OCI-LY3 (cell line): ENCODE measurements at regions not wholly inside any gene's neighbourhood (a gene's known extent, or its start where the extent isn't known, plus 50 kb on each side); places are given as distances from the start of the nearest gene placed in this dataset.

ENCODE experiments used
- EZH2phosphoT487 ChIP-seq: fragments of 200-600 bp; shearing (Covaris generic); IDR thresholded peaks from 2 replicates; pipeline ENCODE4 v1.6.1; 2018; ENCODE audit warnings: antibody characterized with exemption, mixed run types, low read depth
- TF ChIP-seq, protein P1 (sequence below): fragments of 200-600, 300-600 bp; sonication (generic); IDR thresholded peaks from 2 replicates; pipeline ENCODE4 v1.5.1; 2014; ENCODE audit warnings: antibody characterized with exemption, low read length, low read depth

GRCh38 chr3:16663854-16664712 is 58.9 kb upstream of the DAZL start:
- TF ChIP-seq, protein P1, sequence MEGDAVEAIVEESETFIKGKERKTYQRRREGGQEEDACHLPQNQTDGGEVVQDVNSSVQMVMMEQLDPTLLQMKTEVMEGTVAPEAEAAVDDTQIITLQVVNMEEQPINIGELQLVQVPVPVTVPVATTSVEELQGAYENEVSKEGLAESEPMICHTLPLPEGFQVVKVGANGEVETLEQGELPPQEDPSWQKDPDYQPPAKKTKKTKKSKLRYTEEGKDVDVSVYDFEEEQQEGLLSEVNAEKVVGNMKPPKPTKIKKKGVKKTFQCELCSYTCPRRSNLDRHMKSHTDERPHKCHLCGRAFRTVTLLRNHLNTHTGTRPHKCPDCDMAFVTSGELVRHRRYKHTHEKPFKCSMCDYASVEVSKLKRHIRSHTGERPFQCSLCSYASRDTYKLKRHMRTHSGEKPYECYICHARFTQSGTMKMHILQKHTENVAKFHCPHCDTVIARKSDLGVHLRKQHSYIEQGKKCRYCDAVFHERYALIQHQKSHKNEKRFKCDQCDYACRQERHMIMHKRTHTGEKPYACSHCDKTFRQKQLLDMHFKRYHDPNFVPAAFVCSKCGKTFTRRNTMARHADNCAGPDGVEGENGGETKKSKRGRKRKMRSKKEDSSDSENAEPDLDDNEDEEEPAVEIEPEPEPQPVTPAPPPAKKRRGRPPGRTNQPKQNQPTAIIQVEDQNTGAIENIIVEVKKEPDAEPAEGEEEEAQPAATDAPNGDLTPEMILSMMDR: no peak
- no peak for TF ChIP-seq EZH2phosphoT487
